ENCODE measurements at regions not wholly inside any gene's neighbourhood (a gene's known extent, or its start where the extent isn't known, plus 50 kb on each side); places are given as distances from the start of the nearest gene placed in this dataset.

DNA sequence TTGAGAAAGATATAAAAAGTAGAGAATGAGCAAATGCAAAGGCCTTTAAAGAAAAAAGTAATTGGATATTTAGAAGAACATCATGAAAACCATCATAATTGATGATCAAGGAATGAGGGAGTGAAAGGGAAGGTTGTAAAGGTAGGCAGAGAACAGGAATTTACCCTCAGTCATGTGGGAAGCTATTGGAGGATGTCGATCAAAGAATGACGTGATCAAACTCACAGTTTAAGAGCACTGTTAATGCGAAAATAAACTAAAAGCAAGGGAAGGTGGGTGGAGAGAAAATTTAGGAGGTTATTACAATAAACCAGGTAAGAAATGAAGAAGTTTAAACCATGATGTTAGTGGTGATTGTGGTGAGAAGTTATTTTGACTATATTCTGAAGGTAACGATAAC is 982.6 kb upstream of the EYS start:
- FAIRE-seq (no peak), DNase-seq (ENCODE audit: insufficient read length, low spot score) (no peak)
- TF ChIP-seq PAX5 (IDR thresholded peaks at IDR 0.05; ENCODE audit: insufficient read depth, low read length, severe bottlenecking) (no peak), TAF1 (IDR thresholded peaks at IDR 0.05; ENCODE audit: low read depth, low read length) (no peak), POU2F2 (IDR thresholded peaks at IDR 0.05; ENCODE audit: low read depth, low read length) (no peak), POLR2A (IDR thresholded peaks at IDR 0.05; ENCODE audit: low read depth, low read length) (no peak), POLR2AphosphoS5 (IDR thresholded peaks at IDR 0.05; ENCODE audit: low read depth, low read length) (no peak), SPI1 (IDR thresholded peaks at IDR 0.05; ENCODE audit: low read depth, low read length) (no peak)

- DNase-seq (ENCODE audit: insufficient read length, low spot score) (no peak), FAIRE-seq (no peak)
- TF ChIP-seq SPI1 (IDR thresholded peaks at IDR 0.05; ENCODE audit: low read depth, low read length) (no peak), TAF1 (IDR thresholded peaks at IDR 0.05; ENCODE audit: low read depth, low read length) (no peak), PAX5 (IDR thresholded peaks at IDR 0.05; ENCODE audit: insufficient read depth, low read length, severe bottlenecking) (no peak), POU2F2 (IDR thresholded peaks at IDR 0.05; ENCODE audit: low read depth, low read length) (no peak), POLR2AphosphoS5 (IDR thresholded peaks at IDR 0.05; ENCODE audit: low read depth, low read length) (no peak), POLR2A (IDR thresholded peaks at IDR 0.05; ENCODE audit: low read depth, low read length) (no peak)
These were observed 980.6 kb upstream of the EYS start for GRCh38 chr6:66687611-66688140.

GRCh38 chr6:66675906-66676305 is 968.9 kb upstream of the EYS start:
- FAIRE-seq (no peak), DNase-seq (ENCODE audit: insufficient read length, low spot score) (no peak)
- TF ChIP-seq PAX5 (IDR thresholded peaks at IDR 0.05; ENCODE audit: insufficient read depth, low read length, severe bottlenecking) (no peak), SPI1 (IDR thresholded peaks at IDR 0.05; ENCODE audit: low read depth, low read length) (no peak), POLR2AphosphoS5 (IDR thresholded peaks at IDR 0.05; ENCODE audit: low read depth, low read length) (no peak), TAF1 (IDR thresholded peaks at IDR 0.05; ENCODE audit: low read depth, low read length) (no peak), POU2F2 (IDR thresholded peaks at IDR 0.05; ENCODE audit: low read depth, low read length) (no peak), POLR2A (IDR thresholded peaks at IDR 0.05; ENCODE audit: low read depth, low read length) (no peak)

GRCh38 chr6:66664112-66664511 is 957.1 kb upstream of the EYS start:
- DNase-seq (ENCODE audit: insufficient read length, low spot score) = no peak
- TF ChIP-seq TAF1 (IDR thresholded peaks at IDR 0.05; ENCODE audit: low read depth, low read length) (no peak), POLR2AphosphoS5 (IDR thresholded peaks at IDR 0.05; ENCODE audit: low read depth, low read length) (no peak), POLR2A (IDR thresholded peaks at IDR 0.05; ENCODE audit: low read depth, low read length) (no peak), PAX5 (IDR thresholded peaks at IDR 0.05; ENCODE audit: insufficient read depth, low read length, severe bottlenecking) (no peak), POU2F2 (IDR thresholded peaks at IDR 0.05; ENCODE audit: low read depth, low read length) (no peak), SPI1 (IDR thresholded peaks at IDR 0.05; ENCODE audit: low read depth, low read length) (no peak)
- no peak for FAIRE-seq

GRCh38 chr6:66662721-66663507 is 955.9 kb upstream of the EYS start:
- TF ChIP-seq TAF1 (IDR thresholded peaks at IDR 0.05; ENCODE audit: low read depth, low read length) = no peak
- TF ChIP-seq SPI1 (IDR thresholded peaks at IDR 0.05; ENCODE audit: low read depth, low read length) = no peak
- TF ChIP-seq PAX5 (IDR thresholded peaks at IDR 0.05; ENCODE audit: insufficient read depth, low read length, severe bottlenecking) = no peak
- TF ChIP-seq POLR2A (IDR thresholded peaks at IDR 0.05; ENCODE audit: low read depth, low read length) = no peak
- TF ChIP-seq POU2F2 (IDR thresholded peaks at IDR 0.05; ENCODE audit: low read depth, low read length) = no peak
- no peak for TF ChIP-seq POLR2AphosphoS5 (IDR thresholded peaks at IDR 0.05; ENCODE audit: low read depth, low read length)
- FAIRE-seq (no peak), DNase-seq (ENCODE audit: insufficient read length, low spot score) (no peak)

DNA sequence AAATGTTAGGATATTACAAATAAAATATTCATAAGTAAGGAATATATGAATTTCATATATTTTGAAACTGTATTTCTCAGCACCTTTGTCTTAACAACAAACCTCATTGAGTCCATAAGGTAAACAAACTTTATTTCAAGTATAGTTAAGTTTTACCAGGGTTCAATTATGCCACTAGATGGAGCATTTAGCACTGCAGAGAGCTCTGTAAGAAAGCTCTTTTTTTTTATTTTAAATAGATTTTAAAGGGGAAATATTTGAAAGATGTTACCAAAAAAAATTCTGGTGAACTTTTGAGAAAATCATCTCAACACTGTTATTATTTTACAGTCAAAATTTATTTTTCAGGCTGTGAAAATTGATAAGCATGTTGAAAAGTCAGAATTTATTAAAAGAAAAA is 955.2 kb upstream of the EYS start:
- DNase-seq (ENCODE audit: insufficient read length, low spot score) (no peak), FAIRE-seq (no peak)

DNA sequence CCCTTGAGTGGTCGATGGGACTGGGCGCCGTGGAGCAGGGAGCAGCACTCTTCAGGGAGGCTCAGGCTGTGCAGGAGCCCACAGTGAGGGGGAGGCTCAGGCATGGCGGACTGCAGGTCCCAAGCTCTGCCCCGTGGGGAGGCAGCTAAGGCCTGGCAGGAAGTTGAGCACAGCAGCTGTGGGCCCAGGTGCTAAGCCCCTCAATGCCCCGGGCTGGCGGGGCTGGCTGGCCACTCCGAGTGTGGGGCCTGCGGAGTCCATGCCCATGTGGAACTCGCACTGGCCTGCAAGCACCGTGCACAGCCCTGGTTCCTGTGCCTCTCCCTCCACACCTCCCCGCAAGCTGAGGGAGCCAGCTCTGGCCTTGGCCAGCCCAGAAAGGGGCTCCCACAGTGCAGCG is 948.4 kb upstream of the EYS start:
- DNase-seq (ENCODE audit: insufficient read length, low spot score) (no peak), FAIRE-seq (no peak)
- TF ChIP-seq TAF1 (IDR thresholded peaks at IDR 0.05; ENCODE audit: low read depth, low read length) = no peak
- no peak for TF ChIP-seq POLR2A (IDR thresholded peaks at IDR 0.05; ENCODE audit: low read depth, low read length)
- TF ChIP-seq POU2F2 (IDR thresholded peaks at IDR 0.05; ENCODE audit: low read depth, low read length) = no peak

More for the DNA sequence above, 955.2 kb upstream of the EYS start:
- TF ChIP-seq POLR2A (IDR thresholded peaks at IDR 0.05; ENCODE audit: low read depth, low read length) (no peak), PAX5 (IDR thresholded peaks at IDR 0.05; ENCODE audit: insufficient read depth, low read length, severe bottlenecking) (no peak), POLR2AphosphoS5 (IDR thresholded peaks at IDR 0.05; ENCODE audit: low read depth, low read length) (no peak), POU2F2 (IDR thresholded peaks at IDR 0.05; ENCODE audit: low read depth, low read length) (no peak)

GRCh38 chr6:66638518-66638917 is 931.5 kb upstream of the EYS start:
- TF ChIP-seq PAX5 (IDR thresholded peaks at IDR 0.05; ENCODE audit: insufficient read depth, low read length, severe bottlenecking) = no peak
- TF ChIP-seq POU2F2 (IDR thresholded peaks at IDR 0.05; ENCODE audit: low read depth, low read length) = no peak
- TF ChIP-seq TAF1 (IDR thresholded peaks at IDR 0.05; ENCODE audit: low read depth, low read length) = no peak
- no peak for TF ChIP-seq POLR2AphosphoS5 (IDR thresholded peaks at IDR 0.05; ENCODE audit: low read depth, low read length)
- TF ChIP-seq SPI1 (IDR thresholded peaks at IDR 0.05; ENCODE audit: low read depth, low read length) = no peak
- no peak for TF ChIP-seq POLR2A (IDR thresholded peaks at IDR 0.05; ENCODE audit: low read depth, low read length)
- no peak for FAIRE-seq
- no peak for DNase-seq (ENCODE audit: insufficient read length, low spot score)

DNA sequence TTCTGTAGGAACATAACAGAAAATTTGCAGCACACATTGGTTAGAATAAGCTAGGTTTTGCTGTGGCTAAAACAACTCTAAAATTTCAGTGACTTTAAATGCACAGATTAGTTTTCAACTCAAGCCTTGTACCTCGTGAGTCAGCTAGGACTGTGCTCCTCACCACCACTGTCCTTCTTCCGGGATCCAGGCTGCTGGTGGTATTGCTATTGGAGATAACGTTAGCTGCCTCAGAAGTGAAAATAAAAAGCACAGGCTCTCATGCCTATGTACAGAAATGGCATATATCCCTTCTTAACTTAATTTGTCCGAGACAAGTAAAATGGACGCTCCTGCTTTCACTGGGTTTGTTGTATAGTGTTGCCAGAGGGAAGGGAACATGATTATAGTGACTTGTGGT is 931.1 kb upstream of the EYS start:
- FAIRE-seq (no peak), DNase-seq (ENCODE audit: insufficient read length, low spot score) (no peak)
- TF ChIP-seq POU2F2 (IDR thresholded peaks at IDR 0.05; ENCODE audit: low read depth, low read length) (no peak), POLR2A (IDR thresholded peaks at IDR 0.05; ENCODE audit: low read depth, low read length) (no peak), PAX5 (IDR thresholded peaks at IDR 0.05; ENCODE audit: insufficient read depth, low read length, severe bottlenecking) (no peak), TAF1 (IDR thresholded peaks at IDR 0.05; ENCODE audit: low read depth, low read length) (no peak), SPI1 (IDR thresholded peaks at IDR 0.05; ENCODE audit: low read depth, low read length) (no peak), POLR2AphosphoS5 (IDR thresholded peaks at IDR 0.05; ENCODE audit: low read depth, low read length) (no peak)

All from GM12891 (cell line).